PC-9 (cell line): ENCODE measurements at regions not wholly inside any gene's neighbourhood (a gene's known extent, or its start where the extent isn't known, plus 50 kb on each side); places are given as distances from the start of the nearest gene placed in this dataset.

Source experiments
- BruUV-seq: library from RNA; stranded (reverse); fragments of 400-500 nt; replicated peaks from 2 replicates; lab custom pipeline; 2021; lab: Mats Ljungman, UMichigan
- CTCF ChIA-PET: fragments of 300-600 bp; sonication (Branson Sonifier 250); formaldehyde crosslinking; loops from one replicate; lab custom pipeline; 2022; ENCODE audit warnings: antibody characterized with exemption; lab: Charles Lee
- POLR2A ChIA-PET: fragments of 300-600 bp; sonication (Branson Sonifier 250); formaldehyde crosslinking; loops from one replicate; lab custom pipeline; 2022; ENCODE audit warnings: antibody characterized with exemption; ENCODE audit not compliant: unreplicated experiment; lab: Charles Lee
- DNase-seq, 2 experiments: peaks; one replicate each; pipeline versions ENCODE4 v3.0.0 to v3.0.0-alpha.2; 2015 to 2022; ENCODE audit warnings: mixed read lengths in 1 of 2
- H2AFZ ChIP-seq: fragments of 200-600 bp; sonication (generic); 2 replicates; pipeline ENCODE4 v1.8.1; 2017; ENCODE audit warnings: antibody characterized with exemption
- H3F3A ChIP-seq: fragments of 200-600 bp; sonication (generic); 2 replicates; pipeline ENCODE4 v1.8.1; 2017; ENCODE audit warnings: antibody characterized with exemption, mild to moderate bottlenecking, low read depth; ENCODE audit not compliant: insufficient read depth
- H3K27ac ChIP-seq: fragments of 200-600 bp; sonication (generic); 2 replicates; pipeline ENCODE4 v1.6.1; 2016; ENCODE audit warnings: mixed run types
- H3K27me3 ChIP-seq: fragments of 200-600 bp; sonication (generic); 2 replicates; pipeline ENCODE4 v1.6.1; 2016; ENCODE audit warnings: low read depth, mixed run types; ENCODE audit not compliant: insufficient read depth
- H3K36me3 ChIP-seq: fragments of 200-600 bp; sonication (generic); 2 replicates; pipeline ENCODE4 v1.6.1; 2016; ENCODE audit warnings: low read depth, mixed run types
- H3K4me1 ChIP-seq: fragments of 200-600 bp; sonication (generic); replicated peaks from 2 replicates; pipeline ENCODE4 v1.6.1; 2016; ENCODE audit warnings: mixed run types; ENCODE audit not compliant: insufficient read depth
- H3K4me2 ChIP-seq: fragments of 200-600 bp; sonication (generic); 2 replicates; pipeline ENCODE4 v1.6.1; 2017; ENCODE audit warnings: mixed run types
- H3K4me3 ChIP-seq: fragments of 200-600 bp; sonication (generic); 2 replicates; pipeline ENCODE4 v1.6.1; 2016; ENCODE audit warnings: mixed run types
- H3K79me2 ChIP-seq: fragments of 200-600 bp; sonication (generic); 2 replicates; pipeline ENCODE4 v1.6.1; 2017; ENCODE audit warnings: low read depth, mixed run types
- H3K9me2 ChIP-seq: fragments of 200-600 bp; sonication (generic); 2 replicates; pipeline ENCODE4 v1.8.1; 2017; ENCODE audit warnings: mild to moderate bottlenecking; ENCODE audit not compliant: insufficient read depth
- H3K9me3 ChIP-seq: fragments of 200-600 bp; sonication (generic); 2 replicates; pipeline ENCODE4 v1.8.1; 2016; ENCODE audit warnings: low read depth; ENCODE audit not compliant: insufficient read depth
- H4K20me1 ChIP-seq: fragments of 200-600 bp; sonication (generic); 2 replicates; pipeline ENCODE4 v1.8.1; 2017; ENCODE audit not compliant: insufficient read depth
- EZH2 ChIP-seq: fragments of 200-600 bp; sonication (generic); IDR thresholded peaks from 2 replicates; pipeline ENCODE4 v1.8.0; 2017; ENCODE audit warnings: antibody characterized with exemption, low read depth
- intact Hi-C: fragments of 100-400 bp; cut with micrococcal nuclease; formaldehyde crosslinking; loops from one replicate; pipeline ENCODE4 v1.10.0; 2022; ENCODE audit not compliant: unreplicated experiment
- TF ChIP-seq, protein P1 (sequence below): fragments of 200-600 bp; sonication (generic); conservative IDR thresholded peaks from 2 replicates; pipeline ENCODE4 v1.6.1; 2017; ENCODE audit warnings: mixed run types, antibody characterized with exemption, mild to moderate bottlenecking, moderate library complexity

DNA sequence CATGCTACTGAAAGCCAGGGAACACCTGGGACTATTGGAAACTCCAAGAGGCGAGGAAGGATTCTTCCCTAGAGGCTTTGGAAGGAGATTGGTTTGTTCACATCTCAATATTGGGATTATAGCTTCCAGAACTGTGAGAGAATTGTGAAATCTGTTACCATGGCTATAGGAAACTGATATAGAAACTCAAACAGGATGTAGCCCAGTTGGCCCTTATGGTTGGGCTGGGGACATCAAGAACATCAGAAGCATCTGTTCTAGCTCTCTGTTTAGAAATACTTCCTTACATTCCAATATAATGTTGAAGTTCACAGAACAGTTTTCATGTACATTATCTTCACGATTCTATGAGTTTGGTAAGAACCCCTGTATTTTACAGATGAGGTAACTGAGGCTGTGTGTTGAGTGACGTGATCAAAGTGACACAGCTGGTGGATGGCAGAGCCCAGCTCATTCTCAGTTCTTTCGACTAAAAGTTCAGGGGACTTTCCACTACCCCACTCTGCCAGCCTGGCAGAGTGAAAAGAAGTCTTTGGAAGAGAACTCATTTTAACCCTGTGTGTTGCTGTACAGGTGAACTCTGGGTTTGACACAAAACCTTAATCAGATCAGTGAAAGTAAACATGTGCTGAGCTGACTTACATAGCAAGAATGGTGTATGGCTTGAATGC lies 183.0 kb downstream of the GBA3 start:
- TF ChIP-seq, protein P1, sequence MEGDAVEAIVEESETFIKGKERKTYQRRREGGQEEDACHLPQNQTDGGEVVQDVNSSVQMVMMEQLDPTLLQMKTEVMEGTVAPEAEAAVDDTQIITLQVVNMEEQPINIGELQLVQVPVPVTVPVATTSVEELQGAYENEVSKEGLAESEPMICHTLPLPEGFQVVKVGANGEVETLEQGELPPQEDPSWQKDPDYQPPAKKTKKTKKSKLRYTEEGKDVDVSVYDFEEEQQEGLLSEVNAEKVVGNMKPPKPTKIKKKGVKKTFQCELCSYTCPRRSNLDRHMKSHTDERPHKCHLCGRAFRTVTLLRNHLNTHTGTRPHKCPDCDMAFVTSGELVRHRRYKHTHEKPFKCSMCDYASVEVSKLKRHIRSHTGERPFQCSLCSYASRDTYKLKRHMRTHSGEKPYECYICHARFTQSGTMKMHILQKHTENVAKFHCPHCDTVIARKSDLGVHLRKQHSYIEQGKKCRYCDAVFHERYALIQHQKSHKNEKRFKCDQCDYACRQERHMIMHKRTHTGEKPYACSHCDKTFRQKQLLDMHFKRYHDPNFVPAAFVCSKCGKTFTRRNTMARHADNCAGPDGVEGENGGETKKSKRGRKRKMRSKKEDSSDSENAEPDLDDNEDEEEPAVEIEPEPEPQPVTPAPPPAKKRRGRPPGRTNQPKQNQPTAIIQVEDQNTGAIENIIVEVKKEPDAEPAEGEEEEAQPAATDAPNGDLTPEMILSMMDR = no peak
- TF ChIP-seq EZH2 = no peak
- Histone ChIP-seq H3K4me3 (no peak overlapping the region), H3K27ac (no peak overlapping the region), H3K4me1 (no peaks in the 10 kb centered on the region), H2AFZ (no peak overlapping the region), H3K79me2 (no peaks in the 10 kb centered on the region), H4K20me1 (no peaks in the 10 kb centered on the region), H3K36me3 (no peaks in the 10 kb centered on the region), H3F3A (no peaks in the 10 kb centered on the region), H3K9me2 (no peaks in the 10 kb centered on the region), H3K27me3 (peaks cover 6% of the 10 kb centered on the region; the same call in 1 of the 2 replicates), H3K9me3 (no peaks in the 10 kb centered on the region), H3K4me2 (no peak overlapping the region)
- ChIA-PET CTCF (no interaction called here), POLR2A (no interaction called here)
- intact Hi-C loops = no loop called here
- no peak for DNase-seq
- no TSS peak for BruUV-seq

DNA sequence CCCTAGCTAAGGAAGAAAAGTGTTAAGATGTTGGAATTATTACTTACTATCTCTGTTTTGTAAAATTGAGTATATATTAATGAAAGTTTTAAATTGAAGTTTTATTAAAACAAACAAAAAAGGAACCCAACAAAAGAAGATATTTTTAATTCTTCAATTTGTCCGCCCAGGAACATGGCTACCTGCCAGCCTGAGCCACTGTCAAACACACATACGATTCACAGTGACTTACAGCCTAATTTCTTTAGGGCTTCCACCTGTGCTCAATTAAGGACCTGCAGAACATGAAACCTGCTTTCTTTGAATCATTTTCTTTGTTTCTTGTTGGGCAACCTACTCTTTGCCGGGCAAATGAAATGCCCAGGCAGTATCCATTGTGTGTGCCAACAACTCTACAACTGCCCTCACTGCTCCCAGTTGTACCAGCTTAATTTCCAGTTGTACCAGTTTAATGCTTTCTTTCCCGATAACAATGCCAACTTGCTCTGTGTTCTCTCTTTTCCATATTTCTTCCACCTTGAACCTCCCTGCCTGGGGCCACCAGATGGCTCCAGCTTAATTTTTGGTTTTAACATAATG lies 181.7 kb downstream of the GBA3 start:
- Histone ChIP-seq H3K36me3 (no peaks in the 10 kb centered on the region), H3F3A (no peaks in the 10 kb centered on the region), H3K27ac (no peak overlapping the region), H3K4me1 (no peaks in the 10 kb centered on the region), H3K9me3 (no peaks in the 10 kb centered on the region), H3K4me3 (no peak overlapping the region), H3K79me2 (no peaks in the 10 kb centered on the region), H4K20me1 (no peaks in the 10 kb centered on the region), H3K9me2 (no peaks in the 10 kb centered on the region), H2AFZ (no peak overlapping the region), H3K27me3 (peaks cover 6% of the 10 kb centered on the region; the same call in 1 of the 2 replicates), H3K4me2 (no peak overlapping the region)
- POLR2A ChIA-PET = no interaction called here
- TF ChIP-seq, protein P1 = no peak
- no peak for TF ChIP-seq EZH2
- DNase-seq = no peak
- intact Hi-C loops = no loop called here
- CTCF ChIA-PET = no interaction called here
- no TSS peak for BruUV-seq

DNA sequence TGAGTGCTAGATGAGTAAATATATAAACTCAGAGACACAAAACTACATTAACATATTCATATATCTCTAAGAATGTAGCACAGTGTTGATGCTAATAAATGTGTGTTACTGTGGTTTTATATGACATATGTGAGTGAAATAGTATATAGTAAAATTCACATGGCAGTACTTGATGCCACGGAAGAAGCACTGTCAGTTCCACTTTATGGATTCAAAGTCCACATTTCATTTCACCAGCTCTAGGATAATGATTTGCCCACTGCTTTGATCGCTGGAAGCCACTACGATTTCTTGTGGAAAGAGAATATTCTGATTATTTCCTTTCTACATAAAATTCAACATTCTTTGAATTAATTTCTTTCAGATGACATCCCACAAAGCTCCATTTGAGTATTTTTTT lies 181.2 kb downstream of the GBA3 start:
- no peaks in the 10 kb centered on the region for H3F3A ChIP-seq
- H2AFZ ChIP-seq = no peak overlapping the region
- H3K4me2 ChIP-seq = no peak overlapping the region
- H3K4me1 ChIP-seq = no peaks in the 10 kb centered on the region
- H3K9me3 ChIP-seq = no peaks in the 10 kb centered on the region
- H3K36me3 ChIP-seq = no peaks in the 10 kb centered on the region
- H3K27me3 ChIP-seq = peaks cover 6% of the 10 kb centered on the region; the same call in 1 of the 2 replicates
- BruUV-seq = no TSS peak
- no peak overlapping the region for H3K27ac ChIP-seq
- no peak for DNase-seq
- H3K4me3 ChIP-seq = no peak overlapping the region
- no peak for TF ChIP-seq EZH2
- TF ChIP-seq, protein P1 = no peak
- ChIA-PET POLR2A (no interaction called here), CTCF (no interaction called here)
- H4K20me1 ChIP-seq = no peaks in the 10 kb centered on the region
- H3K79me2 ChIP-seq = no peaks in the 10 kb centered on the region
- no peaks in the 10 kb centered on the region for H3K9me2 ChIP-seq
- intact Hi-C loops = no loop called here
